GM18511 (cell line): ENCODE measurements at regions not wholly inside any gene's neighbourhood (a gene's known extent, or its start where the extent isn't known, plus 50 kb on each side); places are given as distances from the start of the nearest gene placed in this dataset.
A peak's percentile ranks its signal among the peaks of the same experiment; 100 is the strongest.

Source experiments
- ATAC-seq: cut with Tn5 transposase; IDR thresholded peaks from one replicate; pipeline ENCODE4 v1.9.1; 2021; ENCODE audit warnings: mild to moderate bottlenecking, moderate library complexity; ENCODE audit not compliant: unreplicated experiment

DNA sequence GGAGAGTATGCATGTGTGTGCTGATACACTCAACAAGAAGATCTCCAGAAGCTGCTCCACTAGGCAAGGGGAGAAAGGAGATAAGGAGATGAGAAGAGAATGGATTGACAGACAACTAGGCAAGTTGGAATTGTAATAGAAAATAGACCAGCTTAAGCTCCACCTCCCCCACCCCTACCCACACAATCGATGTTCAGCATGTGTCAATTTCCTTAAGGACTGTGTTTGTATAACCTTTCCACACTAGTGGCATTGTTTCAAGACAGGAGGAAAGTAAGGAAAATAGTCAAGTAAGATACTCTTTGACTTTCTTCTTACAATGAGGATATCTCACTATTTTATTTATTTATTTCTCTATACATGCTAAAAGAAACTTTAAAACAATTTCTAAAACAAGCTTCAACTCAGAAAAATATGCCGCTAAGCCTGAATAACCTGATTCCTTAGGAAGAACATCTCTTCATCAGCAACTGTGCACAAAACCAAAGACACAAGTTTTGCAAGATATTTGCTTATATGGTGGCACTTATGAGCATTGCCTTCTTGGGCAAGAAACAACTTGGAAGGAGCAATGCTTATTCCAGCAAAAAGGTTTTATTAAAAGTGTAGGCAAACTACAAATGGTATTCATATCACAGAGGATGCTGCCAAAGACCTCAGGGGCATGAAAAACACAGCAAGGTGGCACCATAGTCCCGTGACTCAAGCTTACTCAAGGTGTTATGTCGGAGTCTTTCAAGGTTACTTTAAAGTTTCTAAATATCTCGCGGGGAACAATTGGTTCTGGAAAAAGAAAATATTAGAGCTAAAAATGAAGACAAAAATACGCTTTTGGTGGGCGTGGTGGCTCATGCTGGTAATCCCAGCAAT, 249.1 kb downstream of the COL12A1 start:
- no peak for ATAC-seq

DNA sequence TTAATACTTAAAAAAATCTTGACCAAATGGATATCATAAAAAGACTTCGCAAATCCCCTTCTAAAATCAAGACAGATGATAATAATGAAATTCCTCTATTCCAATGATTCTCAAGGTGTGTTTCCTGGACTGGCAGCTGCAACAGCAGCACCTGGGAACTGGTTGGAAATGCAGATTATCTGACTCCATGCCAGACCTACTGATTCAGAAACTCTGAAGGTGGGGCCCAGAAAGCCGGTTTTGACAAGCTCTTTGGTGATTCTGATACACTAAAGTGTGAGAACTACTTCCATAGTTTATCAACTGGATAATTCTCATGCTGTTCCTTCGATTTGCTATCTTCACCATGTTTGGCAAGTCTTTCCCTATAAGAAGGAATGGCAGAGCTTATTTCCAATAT, 252.1 kb downstream of the COL12A1 start:
- ATAC-seq = no peak

DNA sequence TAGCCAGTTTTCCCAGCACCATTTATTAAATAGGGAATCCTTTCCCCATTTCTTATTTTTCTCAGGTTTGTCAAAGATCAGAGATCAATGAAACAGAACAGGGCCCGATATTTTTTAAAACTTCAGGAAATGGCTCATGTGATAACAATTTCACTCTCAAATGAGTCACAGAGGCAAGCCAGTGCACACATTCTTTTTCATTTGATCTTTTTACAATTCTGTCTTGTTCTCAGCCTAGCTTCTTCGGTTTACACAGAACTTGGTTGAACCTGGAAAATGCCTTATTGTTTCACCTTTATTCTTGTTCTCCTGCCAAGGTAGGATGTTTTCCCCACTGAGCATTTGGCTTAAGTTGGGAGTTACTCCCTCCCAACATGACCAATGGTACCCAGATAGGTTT, 258.9 kb downstream of the COL12A1 start:
- ATAC-seq = no peak

DNA sequence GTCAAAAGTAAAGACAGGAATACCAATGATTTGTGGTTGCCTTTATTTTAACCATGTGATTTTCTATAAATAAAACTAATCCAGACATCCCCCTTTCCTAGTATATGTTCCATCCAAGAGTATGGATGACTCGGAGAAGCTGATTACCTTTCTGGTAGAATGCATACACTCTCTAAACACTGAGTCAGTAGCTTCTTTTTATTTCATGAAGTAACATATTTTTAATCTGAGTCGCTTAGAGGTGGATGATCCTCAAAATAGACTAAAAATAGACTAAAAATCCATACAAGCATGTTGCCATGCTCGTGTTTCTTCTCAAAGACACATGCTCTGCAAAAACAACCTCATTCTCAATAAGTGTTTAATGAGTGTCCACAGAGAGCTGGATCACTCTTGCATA, 263.7 kb downstream of the COL12A1 start:
- ATAC-seq = no peak

DNA sequence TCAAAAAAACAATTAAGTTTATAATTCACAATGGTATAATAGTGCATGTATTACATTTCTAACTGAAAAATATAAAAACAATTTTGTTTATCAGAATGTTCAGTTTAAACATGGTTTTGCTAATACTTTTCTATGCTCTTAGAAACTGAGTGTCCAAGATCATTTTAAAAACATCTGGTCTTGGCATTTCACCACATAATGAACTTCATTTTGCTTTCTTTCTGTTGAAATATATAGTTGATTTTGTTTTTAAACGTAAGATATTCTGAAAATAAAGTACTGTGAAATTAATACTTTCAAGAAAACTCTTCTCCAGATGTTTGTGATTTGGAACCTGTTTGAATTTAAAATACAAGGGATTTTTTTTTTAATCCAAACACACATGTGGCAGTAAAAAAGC, 264.4 kb downstream of the COL12A1 start:
- ATAC-seq = no peak

DNA sequence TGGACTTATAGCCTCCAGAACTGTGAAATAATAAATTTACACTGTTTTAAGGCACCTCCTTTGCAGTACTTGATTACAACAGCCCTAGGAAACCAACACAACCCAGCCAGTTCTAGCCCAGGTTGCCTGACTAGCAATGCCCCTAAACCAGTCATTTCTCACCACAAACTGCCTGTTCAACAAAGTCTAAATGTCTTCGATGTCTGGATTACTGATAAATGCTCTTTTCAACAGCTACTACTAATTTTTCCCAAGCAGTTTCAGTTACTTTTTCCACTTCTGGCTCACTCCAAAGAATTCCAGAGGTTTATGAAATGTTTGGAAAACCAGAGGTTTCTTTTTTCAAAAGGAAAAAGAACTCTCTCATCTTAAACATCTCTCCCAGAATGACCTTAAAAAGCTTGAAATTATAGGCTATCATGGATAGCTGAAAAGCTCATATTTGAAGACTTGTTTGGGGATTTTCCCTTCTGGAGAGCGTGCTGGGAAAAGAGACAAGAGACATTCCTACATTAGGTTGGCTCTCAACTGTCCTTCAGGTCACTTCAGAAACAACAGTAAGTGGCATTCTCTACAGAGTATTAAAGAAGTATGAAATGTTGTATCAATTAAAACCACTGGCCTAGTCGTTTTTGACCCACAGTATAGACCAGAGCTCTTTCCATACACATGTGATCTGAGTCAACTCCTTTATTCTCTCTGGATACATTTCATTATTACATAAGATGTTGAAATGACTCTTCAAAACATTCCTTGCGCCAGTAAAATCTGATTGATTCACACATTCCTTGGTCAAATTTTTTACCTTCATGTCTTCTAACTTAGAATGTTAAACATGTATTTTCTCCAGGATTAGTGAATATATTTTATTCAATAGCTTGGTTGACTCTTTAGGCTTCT, 265.9 kb downstream of the COL12A1 start:
- ATAC-seq = no peak

DNA sequence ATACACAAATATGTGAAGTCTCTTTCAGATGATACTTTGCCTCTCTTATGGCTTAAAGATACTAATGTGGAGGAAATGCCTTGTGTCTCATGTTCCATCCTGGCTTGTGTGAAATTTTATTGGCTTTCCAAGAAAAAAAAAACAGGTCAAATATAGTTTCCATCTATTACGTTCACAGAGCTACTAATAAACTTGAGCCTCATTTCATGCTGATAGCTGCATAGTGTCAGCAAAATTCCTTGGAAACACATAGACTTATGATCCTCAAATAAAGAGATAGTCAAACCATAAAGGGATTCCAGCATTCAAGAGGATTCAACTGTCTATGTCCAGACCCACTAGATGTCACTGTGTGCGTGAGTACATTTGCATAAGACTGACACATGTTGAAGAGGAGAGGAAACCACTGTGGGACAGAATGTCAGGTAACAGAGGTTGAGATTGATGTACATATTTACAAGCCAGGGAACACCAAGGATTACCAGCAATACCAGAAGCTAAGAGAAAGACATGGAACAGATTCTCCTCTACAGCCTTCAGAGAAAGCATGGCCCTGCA, 266.6 kb downstream of the COL12A1 start:
- no peak for ATAC-seq

DNA sequence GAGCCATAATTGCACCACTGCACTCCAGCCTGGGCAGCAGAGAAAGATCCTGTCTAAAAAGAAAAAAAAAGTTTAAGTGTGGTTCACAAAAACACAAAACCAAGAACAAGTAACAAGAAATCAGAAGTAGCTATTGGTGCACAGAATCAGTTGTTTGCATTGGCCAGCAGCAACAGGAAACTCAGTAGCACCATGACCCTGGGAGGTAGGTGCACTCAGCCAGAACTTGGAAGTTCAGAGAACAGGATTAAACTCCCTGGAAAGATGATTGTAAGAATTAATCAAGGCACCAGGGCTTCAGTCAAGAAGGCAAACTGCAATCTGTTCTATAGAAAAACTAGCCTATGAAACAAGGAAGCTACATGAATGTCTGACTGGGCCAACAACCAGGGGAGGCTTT, 267.9 kb downstream of the COL12A1 start:
- ATAC-seq = no peak

DNA sequence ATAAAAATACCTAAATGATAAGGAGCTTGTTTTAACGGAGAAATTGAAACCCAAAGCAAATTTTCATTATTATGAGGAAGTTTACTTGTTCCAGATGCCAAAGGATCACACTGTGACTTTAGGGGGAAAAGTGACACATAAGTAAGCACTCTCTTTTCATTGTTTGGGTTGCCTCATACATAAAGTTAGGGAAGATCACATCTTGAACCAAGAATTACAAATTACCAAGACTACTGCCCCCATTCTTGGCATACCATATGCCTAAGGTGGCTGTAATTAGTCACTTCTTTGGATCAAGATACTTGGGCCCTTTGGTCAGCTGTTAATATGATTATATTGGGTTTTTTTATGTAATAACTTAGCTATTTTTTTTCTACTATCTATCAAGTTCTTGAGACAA, 269.0 kb downstream of the COL12A1 start:
- no peak for ATAC-seq

DNA sequence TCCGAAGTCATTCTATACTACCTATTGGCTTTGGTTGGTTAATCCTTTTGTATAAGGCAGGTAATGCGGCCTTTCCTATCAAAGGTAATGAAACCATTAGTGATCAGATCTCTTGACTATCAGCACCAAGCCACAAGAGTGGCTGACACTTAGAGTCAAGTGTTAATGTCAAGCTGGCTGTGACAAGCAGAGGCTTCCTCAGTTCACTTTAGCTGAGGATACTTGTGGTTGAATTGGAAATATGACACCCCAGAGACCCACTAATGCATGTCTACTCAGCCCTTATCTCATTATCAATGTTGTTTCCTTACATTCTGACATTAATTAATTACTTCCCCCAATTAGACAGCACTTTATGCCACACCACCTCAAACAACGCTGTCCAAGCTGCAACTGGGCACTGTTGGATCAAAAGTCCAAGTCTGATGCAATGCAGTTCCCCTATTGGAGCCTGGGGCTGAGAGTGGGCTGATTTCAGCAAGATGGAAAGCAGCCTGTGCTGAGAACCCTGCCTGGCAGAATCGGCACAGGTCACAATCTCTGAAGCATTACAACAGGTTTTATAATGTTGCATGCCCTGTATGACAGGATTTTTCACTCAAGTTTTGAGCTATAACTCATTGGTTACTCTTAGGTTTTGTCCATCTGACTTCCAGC, 273.5 kb downstream of the COL12A1 start:
- no peak for ATAC-seq

DNA sequence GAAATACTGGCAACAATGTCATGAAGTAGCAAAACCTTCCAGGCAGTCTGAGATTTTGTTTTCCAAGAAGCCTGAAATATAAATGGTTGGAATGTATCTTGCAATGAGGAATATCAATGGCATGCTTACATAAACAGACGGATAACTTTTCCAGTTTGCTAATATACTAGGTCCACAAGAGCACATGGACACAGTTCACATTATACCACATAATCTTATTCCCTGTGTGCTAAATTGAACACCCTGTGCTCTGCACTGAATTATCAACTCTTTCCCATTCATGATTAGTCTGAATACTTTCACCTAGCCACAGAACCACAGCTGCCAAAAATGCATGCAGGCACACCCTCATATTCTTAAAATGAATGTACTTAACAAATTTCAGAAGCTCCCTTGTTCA, 274.3 kb downstream of the COL12A1 start:
- no peak for ATAC-seq

DNA sequence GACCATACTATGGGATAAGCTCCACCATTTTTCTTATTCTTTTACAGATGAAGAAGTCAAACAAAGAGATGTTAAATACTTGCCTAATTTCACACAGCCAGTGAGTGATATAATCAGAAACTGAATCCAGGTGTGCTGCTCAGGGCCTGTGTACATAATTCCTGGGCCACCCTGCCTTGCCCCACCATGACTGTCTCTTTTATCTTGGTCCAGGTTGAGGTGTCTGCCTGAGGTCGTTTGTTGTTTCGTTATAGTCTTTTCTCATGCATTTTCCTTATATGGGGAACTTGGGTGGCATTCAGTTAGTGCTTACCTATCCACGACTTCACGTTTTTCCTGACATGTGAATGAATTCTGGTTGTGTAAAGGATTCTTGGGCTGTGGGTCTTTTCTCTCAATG, 277.6 kb downstream of the COL12A1 start:
- no peak for ATAC-seq

DNA sequence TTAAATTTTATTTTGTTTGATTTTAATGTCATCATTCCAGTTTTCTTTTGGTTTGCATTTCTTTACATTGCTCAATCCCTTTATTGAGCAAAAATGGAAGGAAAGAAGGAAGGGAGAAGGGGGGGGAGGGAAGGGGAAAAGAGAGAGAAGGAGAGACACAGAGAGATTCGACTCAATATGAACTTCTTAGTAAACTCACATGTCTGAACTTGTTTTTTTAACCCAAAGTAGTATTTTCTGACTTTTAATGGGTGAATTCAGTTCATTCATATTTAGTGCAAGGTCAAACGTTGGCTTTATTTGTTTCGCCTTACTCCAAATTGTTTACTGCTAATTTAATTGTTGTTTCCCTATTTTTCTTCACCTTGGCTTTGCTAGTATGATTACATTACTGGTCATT, 278.6 kb downstream of the COL12A1 start:
- ATAC-seq = no peak

DNA sequence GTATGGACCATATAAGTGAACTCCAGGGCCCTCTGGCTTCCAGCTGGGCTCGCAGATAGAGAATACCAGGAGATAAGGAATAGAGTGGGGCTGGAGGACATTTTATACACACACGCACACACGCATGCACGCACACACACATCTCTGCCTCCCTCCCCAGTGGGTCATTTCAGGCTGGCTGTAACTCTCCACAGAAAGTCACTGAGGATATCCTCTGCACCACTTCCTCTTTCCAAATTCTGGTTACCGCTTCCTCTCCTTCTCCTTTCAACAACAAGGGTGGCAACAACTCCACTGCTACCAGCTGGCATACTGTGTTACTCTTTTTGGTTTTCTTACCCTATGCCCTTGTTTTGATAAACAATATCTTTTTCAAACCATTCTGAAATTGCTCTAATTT, 280.2 kb downstream of the COL12A1 start:
- peak; percentile 94 for ATAC-seq

DNA sequence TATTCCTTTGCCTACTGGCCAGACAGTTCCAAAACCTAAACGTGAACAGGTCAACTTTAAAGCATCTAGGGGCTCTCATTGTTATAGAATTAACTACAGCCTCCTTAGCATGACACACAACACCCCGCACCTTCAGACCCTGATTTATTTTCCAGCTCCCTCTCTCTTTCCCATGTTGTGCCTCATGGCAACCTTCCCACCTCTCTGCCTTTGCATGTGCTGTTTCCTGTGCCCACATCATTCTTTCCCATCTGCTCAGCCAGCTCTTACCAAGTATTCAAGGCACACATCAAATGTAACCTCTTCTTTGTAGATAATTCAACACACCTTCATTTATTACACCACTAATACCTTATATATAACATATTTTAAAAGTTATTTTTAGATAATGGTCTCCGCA, 291.0 kb downstream of the COL12A1 start:
- no peak for ATAC-seq

DNA sequence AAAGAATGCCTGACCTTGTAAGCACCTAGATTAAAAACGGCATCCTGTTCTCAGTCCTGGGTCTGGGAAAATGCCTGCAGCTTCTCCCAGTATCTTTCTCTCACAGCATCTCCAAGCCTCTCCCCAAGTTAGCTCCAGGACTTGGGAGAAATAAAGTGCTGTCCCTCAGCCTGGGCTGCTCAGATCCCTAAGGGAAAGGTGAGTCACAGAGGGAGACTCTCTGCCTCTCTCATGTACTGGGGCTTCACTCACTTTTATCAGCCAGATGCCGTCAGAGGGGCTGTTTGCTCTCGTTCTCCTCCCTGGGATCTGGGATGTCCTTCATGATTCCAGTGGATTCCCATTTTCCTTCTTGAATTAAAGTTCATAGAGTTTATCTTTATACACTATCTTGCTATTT, 293.6 kb downstream of the COL12A1 start:
- ATAC-seq = no peak

DNA sequence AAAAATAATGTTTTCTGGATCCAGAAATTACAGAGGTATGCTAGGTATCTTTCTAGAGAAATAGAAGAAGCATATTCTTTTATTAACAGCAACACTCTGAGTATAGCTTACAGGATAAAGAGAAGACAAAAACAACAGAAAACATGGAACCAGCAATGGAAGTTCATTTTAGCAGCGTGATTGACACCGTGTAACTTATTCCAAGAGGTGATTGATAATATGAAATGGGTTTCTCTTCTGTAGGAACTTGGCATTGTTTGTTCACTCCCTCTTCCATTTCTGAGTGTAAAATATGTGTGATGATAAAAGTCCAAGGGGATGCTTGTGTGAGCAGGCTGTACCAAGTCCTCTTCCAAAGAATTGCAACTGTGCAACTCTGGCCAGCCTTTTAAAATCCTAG, 303.0 kb downstream of the COL12A1 start:
- no peak for ATAC-seq

DNA sequence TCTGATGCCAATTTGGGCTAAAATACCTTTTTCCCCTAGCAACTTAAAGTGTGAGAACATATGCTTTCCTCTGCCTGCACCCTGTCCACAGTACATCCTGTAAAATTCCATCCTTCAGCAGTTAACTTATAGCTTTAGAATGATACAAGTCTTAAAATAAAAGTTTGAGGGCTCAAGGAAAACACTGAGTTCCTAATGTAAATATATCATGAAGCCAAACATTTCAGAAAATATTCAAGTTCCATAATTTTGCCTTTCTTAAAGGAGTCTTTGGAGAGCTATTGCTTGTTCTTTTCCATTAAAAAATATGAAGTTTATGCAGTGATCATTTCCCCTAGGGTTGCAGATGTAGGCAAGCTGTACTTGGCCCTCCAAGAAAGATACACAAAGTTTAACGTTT, 303.8 kb downstream of the COL12A1 start:
- ATAC-seq = no peak

DNA sequence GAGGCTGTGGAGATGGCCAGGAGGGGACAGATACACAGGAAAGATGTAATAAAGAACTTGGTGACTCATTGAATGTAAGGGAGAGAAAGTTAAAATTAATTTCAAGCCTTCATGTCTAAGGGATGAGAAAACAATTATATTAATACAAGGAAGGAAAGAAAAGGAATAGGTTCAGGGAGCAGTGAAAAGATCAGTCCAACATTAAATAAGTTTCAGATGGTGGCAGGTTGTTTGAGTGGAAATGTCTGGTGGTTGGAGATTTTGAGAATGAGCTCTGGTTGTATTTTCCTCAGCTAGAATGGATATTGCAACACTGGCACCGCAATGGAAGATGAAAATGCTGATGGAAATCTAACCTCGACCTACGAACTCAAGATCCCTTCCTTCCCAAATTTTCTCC, 304.3 kb downstream of the COL12A1 start:
- ATAC-seq = no peak

DNA sequence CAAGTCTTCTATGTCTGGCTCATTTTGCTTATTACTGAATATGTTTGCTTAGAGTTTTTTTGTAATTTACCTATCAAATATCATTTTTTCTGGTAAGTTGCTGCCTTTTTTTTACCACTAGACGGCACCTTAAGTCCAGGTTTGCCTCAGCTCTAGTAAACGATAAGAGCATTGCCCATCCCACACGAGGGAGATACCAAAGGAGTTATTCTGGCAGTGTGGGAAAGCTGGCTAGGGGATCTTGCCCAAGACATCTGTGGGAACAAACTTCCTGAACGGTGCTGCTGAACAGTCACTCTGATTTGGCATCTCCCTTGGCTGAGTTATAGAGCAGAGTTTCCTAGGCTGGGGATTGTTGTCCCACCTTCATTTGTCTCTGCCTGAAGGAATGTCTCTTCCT, 306.4 kb downstream of the COL12A1 start:
- ATAC-seq = no peak

DNA sequence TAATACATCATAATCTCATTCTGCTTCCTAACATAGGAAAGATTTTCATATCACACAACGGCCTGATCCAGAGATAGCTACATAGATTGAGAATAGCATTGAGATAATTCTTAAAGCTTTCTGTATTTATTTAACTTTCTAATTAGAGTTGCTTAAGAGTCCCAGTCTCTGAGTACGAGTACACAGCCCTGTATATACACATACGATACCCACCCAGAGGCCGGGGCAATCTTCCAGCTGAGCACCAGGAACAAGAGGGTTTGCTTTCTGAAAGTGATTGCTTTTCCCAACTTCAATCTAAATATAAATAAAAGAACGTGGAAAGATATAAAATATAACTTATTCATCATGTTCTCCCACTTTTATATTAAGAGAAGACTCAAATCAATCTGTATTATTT, 313.8 kb downstream of the COL12A1 start:
- ATAC-seq = no peak
